Activated T-helper 17 cell treated with anti-CD3 and anti-CD28 coated beads, Interleukin-2, amount 50 U/mL, for 72 hours (primary cell): ENCODE measurements at regions not wholly inside any gene's neighbourhood (a gene's known extent, or its start where the extent isn't known, plus 50 kb on each side); places are given as distances from the start of the nearest gene placed in this dataset.

Experiments
- ATAC-seq: fragments of 150-1000 bp; cut with Tn5 transposase; replicated peaks from 2 replicates; pipeline ENCODE4 v1.10.0; 2021; ENCODE audit warnings: mild to moderate bottlenecking, moderate library complexity
- H3K27ac Mint-ChIP-seq: one replicate; pipeline ENCODE4 v1.8.0; 2022; ENCODE audit warnings: mixed read lengths
- H3K27me3 Mint-ChIP-seq: one replicate; pipeline ENCODE4 v1.8.0; 2022; ENCODE audit warnings: mixed read lengths
- H3K36me3 Mint-ChIP-seq: one replicate; pipeline ENCODE4 v1.8.0; 2022; ENCODE audit warnings: low read depth, mild to moderate bottlenecking, mixed read lengths
- H3K4me1 Mint-ChIP-seq: one replicate; pipeline ENCODE4 v1.8.0; 2022; ENCODE audit warnings: mixed read lengths
- H3K4me3 Mint-ChIP-seq: one replicate; pipeline ENCODE4 v1.8.0; 2022; ENCODE audit warnings: mild to moderate bottlenecking, mixed read lengths
- H3K9me3 Mint-ChIP-seq: one replicate; pipeline ENCODE4 v1.8.0; 2022; ENCODE audit warnings: mixed read lengths

DNA sequence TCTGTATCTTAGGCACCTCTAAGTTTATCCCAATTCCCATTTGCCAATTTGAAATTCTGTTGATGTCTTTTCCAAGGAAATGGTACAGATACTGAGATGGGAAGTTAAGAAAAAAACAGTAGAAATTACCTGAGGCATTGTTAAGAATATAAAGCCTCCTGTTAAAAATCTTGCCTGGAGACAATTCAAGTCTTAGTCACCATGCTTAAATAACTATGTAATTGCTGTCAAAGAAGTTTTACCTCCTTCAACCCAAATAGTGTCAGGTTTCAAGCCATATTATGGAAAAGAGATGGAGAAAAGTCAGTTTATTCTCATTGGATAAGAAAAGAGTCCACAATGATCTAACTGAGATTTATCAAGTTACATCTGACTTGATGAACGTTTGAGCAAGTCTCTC lies 974.7 kb downstream of the GALC start:
- Mint-ChIP-seq H3K4me3 (no peak overlapping the region), H3K27me3 (no peaks in the 10 kb centered on the region), H3K27ac (no peak overlapping the region), H3K4me1 (no peaks in the 10 kb centered on the region), H3K36me3 (no peaks in the 10 kb centered on the region), H3K9me3 (no peaks in the 10 kb centered on the region)
- ATAC-seq, result no peak

DNA sequence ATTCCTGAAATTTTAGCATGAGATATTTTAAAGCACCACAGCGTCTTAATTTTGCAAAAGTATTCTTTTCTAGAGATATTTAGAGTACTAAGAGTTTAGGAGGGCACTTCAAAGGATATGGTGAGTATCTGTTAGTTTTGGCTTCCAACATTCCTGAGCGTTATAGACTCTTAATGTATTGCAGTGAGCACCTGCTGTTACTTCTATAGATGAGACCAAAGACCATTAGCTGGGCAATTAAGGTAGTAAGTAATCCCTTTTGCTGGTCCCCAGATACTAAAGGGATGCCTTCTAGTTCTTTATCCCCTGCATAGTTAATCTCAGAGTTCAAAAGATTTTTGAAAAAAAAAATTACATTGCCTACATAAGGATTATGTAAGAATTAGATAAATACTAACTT lies 975.6 kb downstream of the GALC start:
- Mint-ChIP-seq H3K4me1 (no peaks in the 10 kb centered on the region), H3K4me3 (no peak overlapping the region)

GRCh38 chr14:87014856-87015255 lies 978.1 kb downstream of the GALC start:
- peaks cover 5% of the 10 kb centered on the region for H3K9me3 Mint-ChIP-seq
- H3K4me3 Mint-ChIP-seq, result no peak overlapping the region
- no peaks in the 10 kb centered on the region for H3K27me3 Mint-ChIP-seq
- H3K36me3 Mint-ChIP-seq, result no peaks in the 10 kb centered on the region
- no peak overlapping the region for H3K27ac Mint-ChIP-seq
- H3K4me1 Mint-ChIP-seq, result no peaks in the 10 kb centered on the region
- no peak for ATAC-seq

More for the DNA sequence above, 975.6 kb downstream of the GALC start:
- no peaks in the 10 kb centered on the region for H3K9me3 Mint-ChIP-seq
- H3K27ac Mint-ChIP-seq, result no peak overlapping the region
- ATAC-seq, result no peak
- H3K36me3 Mint-ChIP-seq, result no peaks in the 10 kb centered on the region
- no peaks in the 10 kb centered on the region for H3K27me3 Mint-ChIP-seq

- Mint-ChIP-seq H3K4me3 (no peak overlapping the region), H3K9me3 (peaks cover 5% of the 10 kb centered on the region), H3K27me3 (no peaks in the 10 kb centered on the region), H3K27ac (no peak overlapping the region), H3K4me1 (no peaks in the 10 kb centered on the region), H3K36me3 (no peaks in the 10 kb centered on the region)
- ATAC-seq, result no peak
These were observed 979.4 kb downstream of the GALC start for GRCh38 chr14:87013583-87013982.

DNA sequence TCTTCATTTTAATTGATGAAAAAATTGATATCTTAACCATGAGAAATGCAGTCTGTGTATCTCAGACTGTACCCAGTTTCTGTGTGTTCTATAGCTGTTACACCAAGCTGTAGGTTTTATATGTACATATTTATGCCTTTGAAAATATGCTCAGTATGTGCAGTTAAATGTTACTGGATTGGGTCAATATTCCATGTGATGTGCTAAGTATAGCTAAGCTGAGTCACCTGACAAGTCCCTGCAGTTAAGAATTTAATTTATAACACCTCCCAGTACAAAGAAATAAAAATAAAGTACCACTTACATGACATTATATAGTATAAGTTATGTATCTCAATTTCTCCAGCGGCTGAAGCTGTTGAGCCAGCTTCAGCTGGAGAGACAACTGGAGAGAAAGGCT lies 984.0 kb downstream of the GALC start:
- Mint-ChIP-seq H3K4me1 (no peaks in the 10 kb centered on the region), H3K36me3 (no peaks in the 10 kb centered on the region), H3K9me3 (peaks cover 5% of the 10 kb centered on the region), H3K4me3 (no peak overlapping the region), H3K27me3 (no peaks in the 10 kb centered on the region), H3K27ac (no peak overlapping the region)
- ATAC-seq, result no peak

GRCh38 chr14:87005280-87005679 lies 987.7 kb downstream of the GALC start:
- no peaks in the 10 kb centered on the region for H3K27me3 Mint-ChIP-seq
- H3K4me1 Mint-ChIP-seq, result no peaks in the 10 kb centered on the region
- H3K27ac Mint-ChIP-seq, result no peak overlapping the region
- no peak for ATAC-seq
- peaks cover 6% of the 10 kb centered on the region for H3K9me3 Mint-ChIP-seq
- no peaks in the 10 kb centered on the region for H3K36me3 Mint-ChIP-seq
- H3K4me3 Mint-ChIP-seq, result no peak overlapping the region

GRCh38 chr14:87002776-87003175 lies 990.2 kb downstream of the GALC start:
- Mint-ChIP-seq H3K9me3 (peaks cover 3% of the 10 kb centered on the region), H3K27ac (no peak overlapping the region), H3K4me1 (no peaks in the 10 kb centered on the region), H3K27me3 (no peaks in the 10 kb centered on the region), H3K36me3 (no peaks in the 10 kb centered on the region), H3K4me3 (no peak overlapping the region)
- ATAC-seq, result no peak

DNA sequence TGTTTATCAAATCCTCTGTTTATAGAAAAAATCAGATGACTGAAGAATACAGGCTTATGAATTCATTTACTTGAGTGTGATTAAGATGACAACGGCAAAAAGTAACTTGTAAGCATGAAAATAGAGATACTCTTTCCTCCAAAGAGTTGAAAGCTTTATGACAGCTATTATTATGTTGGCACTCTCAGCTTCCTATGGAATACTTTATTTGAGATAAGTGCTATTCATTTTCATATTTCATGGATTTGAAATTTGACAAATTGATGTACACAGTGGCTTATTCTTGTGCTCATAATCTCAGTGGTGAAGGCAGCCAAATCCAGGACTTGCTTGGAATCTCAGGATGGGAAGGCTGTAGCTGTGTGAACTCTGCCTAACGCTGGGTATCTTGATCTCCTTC lies 991.6 kb downstream of the GALC start:
- H3K27me3 Mint-ChIP-seq, result no peaks in the 10 kb centered on the region
- no peak overlapping the region for H3K27ac Mint-ChIP-seq

GRCh38 chr14:87000081-87000480 lies 992.9 kb downstream of the GALC start:
- Mint-ChIP-seq H3K4me3 (no peak overlapping the region), H3K27ac (no peak overlapping the region), H3K27me3 (no peaks in the 10 kb centered on the region), H3K4me1 (no peaks in the 10 kb centered on the region), H3K9me3 (peaks cover 3% of the 10 kb centered on the region), H3K36me3 (no peaks in the 10 kb centered on the region)
- ATAC-seq, result no peak

More for the DNA sequence above, 991.6 kb downstream of the GALC start:
- Mint-ChIP-seq H3K4me3 (no peak overlapping the region), H3K9me3 (peaks cover 3% of the 10 kb centered on the region), H3K4me1 (no peaks in the 10 kb centered on the region), H3K36me3 (no peaks in the 10 kb centered on the region)
- no peak for ATAC-seq

DNA sequence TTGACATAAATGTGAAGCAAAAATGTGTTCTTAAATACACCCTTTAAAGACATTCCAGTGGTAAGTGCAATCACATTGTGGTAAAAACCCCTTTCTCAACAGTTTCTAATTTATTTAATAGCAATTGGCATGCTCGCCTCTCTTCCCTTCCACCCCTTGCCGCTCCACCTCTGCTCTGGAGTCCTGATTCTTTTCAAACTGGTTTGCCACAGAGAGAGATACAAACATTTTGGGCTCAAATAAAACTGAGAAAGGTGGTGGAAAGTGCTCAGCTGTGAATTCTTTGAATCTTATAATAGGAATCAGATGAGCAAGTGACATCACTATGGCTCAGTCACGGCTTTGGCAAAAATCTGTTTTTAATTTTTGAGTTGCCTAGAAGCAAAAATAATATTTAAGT lies 993.9 kb downstream of the GALC start:
- ATAC-seq, result no peak
- Mint-ChIP-seq H3K4me1 (no peaks in the 10 kb centered on the region), H3K4me3 (no peak overlapping the region), H3K9me3 (peaks cover 3% of the 10 kb centered on the region), H3K27ac (no peak overlapping the region), H3K27me3 (no peaks in the 10 kb centered on the region), H3K36me3 (no peaks in the 10 kb centered on the region)

- no peak overlapping the region for H3K4me3 Mint-ChIP-seq
- H3K27ac Mint-ChIP-seq, result no peak overlapping the region
- peaks cover 3% of the 10 kb centered on the region for H3K9me3 Mint-ChIP-seq
- no peaks in the 10 kb centered on the region for H3K36me3 Mint-ChIP-seq
- no peak for ATAC-seq
- H3K4me1 Mint-ChIP-seq, result no peaks in the 10 kb centered on the region
- H3K27me3 Mint-ChIP-seq, result no peaks in the 10 kb centered on the region
These were observed 995.7 kb downstream of the GALC start for GRCh38 chr14:86997271-86997670.

DNA sequence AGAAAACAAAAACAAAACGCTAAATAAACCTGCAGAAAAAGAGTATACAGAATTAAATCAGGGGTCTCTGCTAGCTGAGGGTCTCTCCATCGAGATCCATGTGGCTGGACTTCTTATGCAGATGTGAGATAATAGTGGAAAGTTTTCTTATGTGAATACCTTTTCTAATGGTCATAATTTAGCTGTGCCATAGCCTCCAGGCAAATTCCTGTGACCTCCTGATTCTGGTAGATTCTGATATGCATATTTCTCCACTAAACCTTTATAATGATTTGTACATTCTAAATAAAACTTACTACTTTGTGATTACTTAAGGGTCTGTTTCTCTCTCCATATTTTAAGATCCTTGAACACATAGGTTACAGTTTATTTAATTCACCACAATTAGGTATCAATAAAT lies 1002.6 kb downstream of the GALC start:
- H3K36me3 Mint-ChIP-seq, result no peaks in the 10 kb centered on the region
- no peaks in the 10 kb centered on the region for H3K4me1 Mint-ChIP-seq
- no peak for ATAC-seq
- peaks cover 4% of the 10 kb centered on the region for H3K9me3 Mint-ChIP-seq
- no peaks in the 10 kb centered on the region for H3K27me3 Mint-ChIP-seq
- no peak overlapping the region for H3K4me3 Mint-ChIP-seq
- no peak overlapping the region for H3K27ac Mint-ChIP-seq

DNA sequence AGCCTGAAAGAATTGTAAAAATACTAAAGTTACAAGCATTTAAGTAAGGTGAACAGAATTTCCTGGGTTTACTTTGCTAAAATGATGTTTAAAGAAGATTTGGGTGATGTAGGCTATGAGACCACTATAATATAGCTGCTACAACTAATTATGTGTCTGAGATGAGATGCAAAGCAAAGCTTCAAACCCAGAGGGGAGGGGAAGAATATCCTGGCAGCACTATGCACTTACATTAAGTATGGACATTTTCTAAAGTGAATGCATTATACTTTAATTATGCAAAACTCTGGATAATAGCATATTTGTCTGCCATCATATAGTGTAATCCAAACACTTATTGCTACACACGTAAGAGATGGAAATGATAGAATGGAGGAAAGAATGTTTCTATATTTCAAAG lies 1003.7 kb downstream of the GALC start:
- no peak for ATAC-seq
- H3K27me3 Mint-ChIP-seq, result no peaks in the 10 kb centered on the region
- H3K4me3 Mint-ChIP-seq, result no peak overlapping the region
- no peaks in the 10 kb centered on the region for H3K36me3 Mint-ChIP-seq
- H3K27ac Mint-ChIP-seq, result no peak overlapping the region
- H3K4me1 Mint-ChIP-seq, result no peaks in the 10 kb centered on the region
- peaks cover 4% of the 10 kb centered on the region for H3K9me3 Mint-ChIP-seq

- Mint-ChIP-seq H3K27ac (no peak overlapping the region), H3K27me3 (no peaks in the 10 kb centered on the region), H3K9me3 (peaks cover 4% of the 10 kb centered on the region), H3K4me3 (no peak overlapping the region), H3K4me1 (no peaks in the 10 kb centered on the region), H3K36me3 (no peaks in the 10 kb centered on the region)
- no peak for ATAC-seq
These were observed 1005.0 kb downstream of the GALC start for GRCh38 chr14:86987966-86988365.

GRCh38 chr14:86973177-86973576 lies 1019.8 kb downstream of the GALC start:
- no peaks in the 10 kb centered on the region for H3K27me3 Mint-ChIP-seq
- ATAC-seq, result no peak
- H3K4me1 Mint-ChIP-seq, result no peaks in the 10 kb centered on the region
- H3K4me3 Mint-ChIP-seq, result no peak overlapping the region
- H3K27ac Mint-ChIP-seq, result no peak overlapping the region
- H3K9me3 Mint-ChIP-seq, result peaks cover 28% of the 10 kb centered on the region
- no peaks in the 10 kb centered on the region for H3K36me3 Mint-ChIP-seq

- H3K4me1 Mint-ChIP-seq, result no peaks in the 10 kb centered on the region
- no peaks in the 10 kb centered on the region for H3K36me3 Mint-ChIP-seq
- H3K27me3 Mint-ChIP-seq, result no peaks in the 10 kb centered on the region
- peaks cover 23% of the 10 kb centered on the region for H3K9me3 Mint-ChIP-seq
- no peak overlapping the region for H3K4me3 Mint-ChIP-seq
- H3K27ac Mint-ChIP-seq, result no peak overlapping the region
- no peak for ATAC-seq
These were observed 1021.7 kb downstream of the GALC start for GRCh38 chr14:86971292-86971691.
